GM18505 (cell line): ENCODE measurements at regions not wholly inside any gene's neighbourhood (a gene's known extent, or its start where the extent isn't known, plus 50 kb on each side); places are given as distances from the start of the nearest gene placed in this dataset.

ENCODE experiments used
- ATAC-seq: cut with Tn5 transposase; IDR thresholded peaks from one replicate; pipeline ENCODE4 v1.9.1; 2021; ENCODE audit not compliant: unreplicated experiment
- POLR2A ChIP-seq: IDR thresholded peaks from 4 replicates; pipeline ENCODE4 v1.6.1; 2011; ENCODE audit warnings: borderline replicate concordance; ENCODE audit not compliant: insufficient read depth, insufficient read length; ENCODE audit errors: extremely low read depth

DNA sequence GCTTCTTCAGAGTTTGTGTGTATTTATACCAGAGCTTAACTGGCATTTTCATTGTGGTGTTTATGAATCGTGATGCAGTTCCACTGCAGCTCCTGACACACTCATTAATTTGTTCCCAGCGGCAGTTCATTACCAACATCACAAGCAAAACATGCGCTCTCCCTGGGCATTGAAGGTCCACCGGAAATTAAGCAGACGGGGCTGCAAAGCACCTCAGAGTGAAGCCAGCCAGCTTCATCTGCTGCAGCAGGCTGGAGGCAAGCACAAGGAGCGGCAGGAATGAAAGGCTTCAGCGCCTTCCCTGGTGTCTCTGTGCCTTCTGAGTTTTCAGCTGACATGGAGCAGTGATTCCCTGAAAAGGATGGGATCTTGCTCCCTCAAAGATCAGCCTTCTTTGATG, 246.0 kb upstream of the SPTLC3 start:
- ATAC-seq = no peak
- no peak for TF ChIP-seq POLR2A

GRCh38 chr20:12763406-12763805, 245.4 kb upstream of the SPTLC3 start:
- ATAC-seq = no peak
- TF ChIP-seq POLR2A = no peak

DNA sequence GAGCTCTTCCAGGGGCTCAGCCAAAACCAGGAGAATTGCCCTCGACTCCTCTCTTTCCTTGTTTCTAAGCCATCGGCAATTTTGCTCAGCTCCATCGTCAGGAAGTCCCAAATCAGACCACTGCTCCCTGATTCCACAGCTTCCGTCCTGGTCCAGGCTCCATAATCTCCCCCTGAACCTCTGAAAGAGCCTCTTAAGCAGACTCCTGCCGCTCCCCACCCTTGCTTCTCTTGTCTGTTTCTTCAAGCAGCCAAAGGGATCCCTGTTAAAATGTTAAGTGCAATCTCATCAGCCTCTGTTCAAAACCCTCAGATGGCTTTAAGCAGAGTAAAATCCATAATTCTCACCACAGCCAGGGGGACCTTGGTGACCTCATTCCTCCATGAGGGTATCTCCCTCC, 244.7 kb upstream of the SPTLC3 start:
- ATAC-seq = no peak
- no peak for TF ChIP-seq POLR2A

DNA sequence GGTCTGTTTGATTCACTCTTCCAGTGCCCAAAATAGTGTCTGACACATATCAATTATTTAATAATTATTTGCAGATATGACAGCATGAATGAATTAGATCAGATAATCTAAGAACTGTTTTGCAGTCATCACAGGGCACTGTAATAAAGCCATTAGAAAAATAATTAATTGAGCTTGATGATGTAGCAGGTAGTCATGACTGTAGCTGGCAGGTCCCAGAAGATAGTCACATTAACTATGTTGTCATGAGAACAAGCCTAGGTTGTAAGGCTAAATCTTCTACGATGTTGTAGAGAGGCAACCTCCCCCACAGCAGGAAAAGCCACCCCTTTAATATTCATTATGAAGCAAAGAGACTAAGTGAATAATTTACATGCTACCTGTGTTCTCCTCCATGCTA, 243.9 kb upstream of the SPTLC3 start:
- no peak for TF ChIP-seq POLR2A
- ATAC-seq = no peak

GRCh38 chr20:12773936-12774335, 234.8 kb upstream of the SPTLC3 start:
- no peak for ATAC-seq
- TF ChIP-seq POLR2A = no peak

GRCh38 chr20:12775041-12775440, 233.7 kb upstream of the SPTLC3 start:
- no peak for ATAC-seq
- TF ChIP-seq POLR2A = no peak

DNA sequence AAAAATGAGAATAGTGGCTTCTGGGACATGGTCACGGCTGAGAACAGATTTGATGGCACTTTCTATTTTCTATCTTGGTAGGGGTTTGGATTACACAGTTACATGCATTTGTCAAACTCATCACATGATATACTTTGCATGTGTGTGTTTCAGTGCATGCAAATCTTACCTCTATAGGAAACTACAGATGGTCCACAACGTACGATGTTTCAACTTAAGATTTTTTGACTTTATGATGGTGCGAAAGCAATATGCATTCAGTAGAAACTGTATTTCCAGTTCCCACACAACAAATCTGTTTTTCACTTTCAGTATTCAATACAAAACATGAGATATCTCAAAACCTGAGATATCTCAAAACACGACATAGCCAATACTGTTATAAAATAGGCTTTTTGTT, 231.8 kb upstream of the SPTLC3 start:
- ATAC-seq = no peak
- TF ChIP-seq POLR2A = no peak

DNA sequence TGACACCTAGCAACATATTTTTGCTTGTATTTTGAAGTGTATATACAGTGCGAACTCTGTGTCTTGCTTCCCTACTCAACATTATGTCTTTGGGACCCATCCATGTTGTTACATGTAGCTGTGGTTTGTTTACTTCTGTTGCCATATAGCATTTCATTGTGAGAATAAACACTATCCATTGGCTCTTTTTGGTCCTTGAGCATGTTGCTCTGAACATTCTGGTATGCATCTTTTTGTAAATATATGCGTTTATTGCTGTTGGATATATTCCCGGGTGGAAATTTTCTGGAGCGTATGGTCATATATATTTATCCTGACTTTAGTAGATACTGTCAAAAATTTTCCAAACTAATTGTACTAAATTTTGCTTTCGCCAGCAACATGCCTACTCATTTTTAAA, 222.5 kb upstream of the SPTLC3 start:
- no peak for ATAC-seq
- TF ChIP-seq POLR2A = no peak

DNA sequence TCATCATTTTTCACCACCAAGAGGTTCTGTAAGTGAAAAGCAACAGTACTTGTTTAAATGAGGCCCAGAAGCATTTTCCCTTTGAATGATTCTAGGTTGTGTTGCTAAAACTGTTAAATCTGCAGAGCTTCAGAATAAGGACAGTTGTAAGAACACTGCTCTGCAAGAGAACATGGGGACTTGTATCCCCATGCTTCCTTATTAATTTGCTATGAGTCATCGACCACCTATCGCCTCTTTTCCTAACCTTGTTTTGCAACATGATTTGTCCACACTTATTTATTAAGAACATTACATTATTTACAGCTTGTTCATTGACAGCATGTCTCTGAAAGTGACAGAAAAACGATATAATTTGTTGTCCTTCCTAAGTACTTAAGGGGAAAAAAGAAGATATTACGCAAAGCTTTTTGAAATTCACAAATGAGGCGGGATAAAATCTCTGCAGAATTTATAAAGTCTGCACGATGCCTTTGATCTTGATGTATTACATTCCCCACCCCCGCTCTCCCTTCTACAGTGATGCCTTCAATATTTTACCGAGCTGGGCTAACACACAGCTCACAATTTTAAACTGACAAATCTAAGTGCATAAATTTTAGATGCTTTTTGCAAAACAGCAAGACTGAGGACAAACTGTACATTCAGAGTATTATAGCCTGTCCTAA, 220.0 kb upstream of the SPTLC3 start:
- TF ChIP-seq POLR2A = no peak
- no peak for ATAC-seq

DNA sequence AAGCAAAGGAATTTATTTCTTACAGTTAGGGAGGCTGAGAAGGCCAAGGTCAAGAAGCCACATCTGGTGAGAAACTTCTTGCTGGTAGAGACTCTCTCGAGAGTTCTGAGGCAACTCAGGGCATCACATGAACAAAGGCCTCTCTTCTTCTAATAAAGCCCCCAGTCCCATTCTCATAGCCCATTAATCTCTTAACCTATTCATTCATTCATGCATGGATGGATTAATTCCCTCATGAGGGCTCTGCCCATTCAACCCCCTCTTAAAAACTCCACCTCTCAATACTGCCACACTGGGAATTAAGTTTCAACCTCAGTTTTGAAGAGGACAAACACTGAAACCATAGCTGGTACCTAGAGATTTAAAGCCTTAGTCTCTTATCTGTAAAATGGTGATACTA, 217.9 kb upstream of the SPTLC3 start:
- TF ChIP-seq POLR2A = no peak
- no peak for ATAC-seq

DNA sequence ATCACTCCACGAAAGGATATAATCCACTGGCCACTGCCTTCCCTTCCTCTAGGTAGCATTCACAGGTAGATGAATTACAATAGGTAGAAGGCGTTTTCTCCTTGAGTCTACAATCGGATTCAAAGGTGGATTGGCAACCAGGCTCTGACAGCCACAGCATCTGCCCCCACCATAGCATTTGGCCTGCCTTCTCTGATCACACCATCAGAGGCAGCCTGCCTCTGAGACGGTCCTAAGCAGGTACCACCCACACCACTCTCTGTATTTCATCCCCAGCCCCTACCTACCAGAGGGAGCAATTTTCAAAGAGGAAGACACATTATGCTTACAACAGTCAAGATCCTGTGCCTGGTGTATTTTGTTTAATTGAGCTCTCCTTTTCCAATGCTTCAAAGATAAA, 210.5 kb upstream of the SPTLC3 start:
- ATAC-seq = no peak
- TF ChIP-seq POLR2A = no peak

GRCh38 chr20:12808006-12808567, 200.7 kb upstream of the SPTLC3 start:
- no peak for ATAC-seq
- TF ChIP-seq POLR2A = no peak

GRCh38 chr20:12815231-12815768, 193.5 kb upstream of the SPTLC3 start:
- ATAC-seq = no peak
- no peak for TF ChIP-seq POLR2A

DNA sequence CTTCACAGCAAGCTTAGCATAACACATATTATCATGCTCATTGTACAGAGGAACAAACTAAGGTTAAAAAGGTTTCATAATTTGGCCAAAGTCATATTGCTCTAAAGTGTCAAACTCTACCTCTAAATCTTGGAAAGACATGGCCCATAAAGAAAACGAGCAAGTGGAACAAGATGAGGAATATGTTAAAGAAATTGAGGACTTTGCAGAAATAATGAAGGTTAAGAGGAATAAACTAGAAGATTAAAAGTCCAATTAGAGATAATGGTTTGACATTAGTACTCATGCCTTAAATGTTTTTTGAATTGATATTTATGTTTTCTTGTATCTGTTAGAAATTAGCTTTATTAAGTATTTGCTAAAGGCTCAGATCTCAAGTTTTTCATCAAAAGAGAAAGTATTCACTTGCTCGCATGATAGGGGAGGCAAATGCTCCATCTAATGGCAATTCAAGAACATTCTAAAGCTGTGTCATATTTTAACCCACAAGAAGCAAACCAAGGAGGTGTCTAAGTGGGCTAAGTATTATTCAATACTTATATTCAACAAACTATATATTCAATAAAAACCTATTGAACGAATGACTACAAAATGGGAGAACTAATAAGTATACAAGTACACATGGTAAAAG, 192.9 kb upstream of the SPTLC3 start:
- ATAC-seq = no peak
- TF ChIP-seq POLR2A = no peak
